Muscle of arm (tissue), 1 donor: ENCODE measurements at regions not wholly inside any gene's neighbourhood (a gene's known extent, or its start where the extent isn't known, plus 50 kb on each side); places are given as distances from the start of the nearest gene placed in this dataset.

Source experiments
- DNase-seq: peaks from one replicate; pipeline ENCODE4 v3.0.0-alpha.2; 2013

DNA sequence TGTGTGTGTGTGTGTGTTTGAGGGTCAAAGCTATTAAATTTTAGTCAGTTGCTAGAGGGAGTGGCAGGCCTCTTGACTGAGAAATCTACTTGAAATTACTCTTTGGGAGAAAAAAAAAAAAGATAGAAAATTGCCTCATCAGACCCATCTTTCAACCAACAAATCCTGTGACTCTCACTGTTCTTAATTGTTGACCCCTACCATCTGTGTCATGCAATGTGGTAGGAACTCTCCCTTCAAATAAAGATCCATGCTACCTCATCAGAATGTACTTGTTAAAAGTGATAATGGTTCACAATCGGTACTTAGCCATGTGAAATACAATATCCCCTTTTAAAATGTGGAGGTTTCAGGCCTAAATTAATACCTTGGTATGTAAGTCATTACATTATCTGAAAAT lies 670.8 kb upstream of the FANCL start:
- no peak for DNase-seq

DNA sequence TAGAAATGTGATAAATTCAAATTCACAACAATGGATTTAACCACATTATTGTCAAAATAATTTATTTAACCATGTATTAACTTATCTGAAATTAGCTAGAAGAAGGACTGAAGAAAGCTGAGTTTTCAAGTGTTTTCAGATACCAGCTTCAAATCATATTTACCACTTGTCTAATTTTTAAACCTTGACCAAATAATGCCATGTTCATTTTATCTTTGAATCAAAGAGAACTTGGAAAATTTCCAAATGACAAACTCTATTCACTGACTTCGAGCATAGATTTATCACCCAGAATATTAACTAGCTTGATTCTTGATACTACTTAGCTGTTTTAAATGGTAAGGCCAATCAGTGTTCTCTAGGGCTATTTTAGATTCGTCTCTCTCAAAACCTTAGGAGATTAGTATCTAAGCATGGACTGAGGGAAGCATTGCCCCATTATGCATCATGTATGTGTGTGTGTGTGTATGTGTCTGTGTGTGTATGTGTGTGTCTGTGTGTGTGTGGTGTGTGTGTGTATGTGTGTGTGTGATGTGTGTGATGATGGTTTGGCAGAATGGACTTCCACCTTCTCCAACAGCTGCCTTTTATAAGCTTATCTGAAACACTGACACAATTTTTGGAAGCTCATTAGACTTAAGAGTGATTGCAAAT lies 667.5 kb upstream of the FANCL start:
- no peak for DNase-seq

DNA sequence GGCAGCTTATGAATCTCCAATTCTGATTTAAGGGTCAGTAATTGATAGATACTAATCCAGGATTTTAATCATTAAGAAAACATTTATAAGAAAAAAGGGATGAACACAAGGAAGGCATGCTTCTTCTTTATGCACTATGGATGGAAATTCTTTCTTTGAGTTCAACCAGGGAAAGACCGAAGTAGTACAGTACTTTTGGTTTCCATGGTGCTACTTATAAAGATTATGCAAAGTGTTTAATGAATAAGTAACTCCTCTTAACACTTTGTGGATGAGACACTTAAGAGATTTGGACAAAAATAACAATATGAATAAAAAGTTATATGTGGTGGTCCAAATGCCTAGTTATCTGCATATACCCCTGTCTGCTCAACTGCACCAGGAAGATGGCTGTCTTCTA lies 666.5 kb upstream of the FANCL start:
- DNase-seq: no peak

DNA sequence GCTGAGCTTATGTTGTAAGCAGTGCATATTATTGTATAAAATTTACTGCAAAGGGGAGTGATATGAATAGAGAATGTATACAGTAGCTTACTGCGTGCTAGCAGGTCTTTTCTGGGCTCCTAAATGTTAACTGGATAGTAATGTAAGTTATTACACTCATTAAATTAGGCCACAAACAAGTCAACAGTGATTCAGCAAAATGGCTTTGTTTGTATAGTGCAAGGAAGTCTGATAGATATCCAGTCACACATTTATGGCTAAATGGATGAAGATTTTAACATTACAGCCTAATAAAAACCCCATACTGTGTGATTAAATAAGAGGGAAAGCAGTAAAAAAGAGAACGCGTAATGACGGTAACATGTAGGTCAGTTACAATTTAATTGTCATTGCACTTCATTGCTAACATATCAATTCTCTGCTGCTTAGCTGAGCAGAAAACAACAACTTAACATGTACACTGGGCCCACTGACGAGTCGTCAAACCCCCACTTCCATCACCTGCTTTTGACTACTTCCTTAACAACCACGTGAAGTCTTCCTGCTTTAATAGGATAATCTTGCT lies 665.0 kb upstream of the FANCL start:
- DNase-seq: no peak

DNA sequence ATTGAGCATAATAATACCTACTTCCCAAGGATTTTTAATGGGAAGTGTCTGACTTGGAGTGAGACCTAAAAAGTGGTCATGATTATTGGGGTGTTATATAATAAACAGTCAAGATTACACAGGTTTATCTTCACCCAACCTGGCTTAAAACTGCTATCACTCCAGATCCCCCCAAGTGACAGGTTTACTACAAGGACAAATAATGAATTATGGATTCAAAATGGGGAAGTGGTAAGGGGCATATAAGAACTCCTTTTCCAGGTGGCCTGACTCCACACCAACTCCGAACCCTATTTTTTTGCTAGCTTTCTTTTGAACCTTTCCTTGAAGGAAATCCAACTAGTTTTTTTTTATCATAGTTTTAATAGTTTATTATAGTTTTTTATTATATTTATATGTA lies 663.0 kb upstream of the FANCL start:
- no peak for DNase-seq

DNA sequence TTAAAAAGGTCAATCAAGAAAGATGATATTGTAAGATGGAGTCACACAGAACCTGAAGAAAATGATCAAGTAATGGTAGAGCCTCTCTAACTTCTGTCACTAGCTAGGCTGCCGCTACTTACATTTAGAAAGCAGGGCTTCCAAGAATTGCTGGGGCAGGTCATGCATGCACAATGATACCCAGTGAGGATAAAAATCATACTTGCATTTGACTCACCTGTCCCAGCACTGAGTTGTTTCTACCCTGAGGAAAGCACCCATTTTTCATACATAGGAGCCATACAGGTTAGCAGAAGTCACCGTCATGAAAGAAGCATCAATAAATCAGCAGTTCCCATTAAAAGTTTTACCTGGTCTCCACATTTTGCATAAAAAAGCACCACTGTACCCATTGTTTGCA lies 662.3 kb upstream of the FANCL start:
- DNase-seq: no peak

DNA sequence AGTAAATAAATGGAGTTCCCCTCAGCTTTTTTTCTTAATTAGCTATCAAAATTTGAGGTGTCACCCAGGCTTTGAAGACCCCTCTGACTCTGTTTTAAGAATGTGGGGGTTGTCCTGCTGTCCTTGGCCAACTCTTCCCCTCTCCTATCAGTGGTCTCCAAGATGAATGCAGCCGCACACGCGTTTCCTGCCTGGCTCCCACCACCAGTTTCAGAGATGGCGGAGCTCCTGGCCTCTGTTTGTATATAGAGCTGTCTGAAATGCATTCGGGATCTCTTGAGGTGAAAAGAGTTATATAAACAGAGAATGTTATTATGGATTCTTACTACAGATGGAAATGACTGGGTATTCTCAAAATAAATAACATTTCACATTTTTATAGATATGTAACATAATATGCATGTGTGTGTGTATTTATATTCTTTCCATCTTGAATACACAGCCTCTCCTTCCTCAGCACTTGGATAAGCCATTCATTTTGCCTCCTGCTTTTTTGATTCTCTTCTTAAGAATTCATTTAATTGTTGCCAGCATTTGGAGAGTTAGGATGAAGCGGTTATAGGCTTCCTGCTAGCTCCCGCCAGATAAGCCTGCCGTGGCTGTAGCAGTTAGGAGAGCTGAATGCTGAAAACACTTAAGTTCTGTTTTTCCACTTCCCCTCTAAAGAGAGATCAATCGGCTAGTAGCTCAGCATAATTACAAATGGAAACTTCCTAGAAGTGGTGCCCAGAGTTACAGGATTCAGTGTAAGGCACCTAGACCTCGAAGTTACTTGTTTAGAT lies 659.3 kb upstream of the FANCL start:
- peak; percentile 33 for DNase-seq

DNA sequence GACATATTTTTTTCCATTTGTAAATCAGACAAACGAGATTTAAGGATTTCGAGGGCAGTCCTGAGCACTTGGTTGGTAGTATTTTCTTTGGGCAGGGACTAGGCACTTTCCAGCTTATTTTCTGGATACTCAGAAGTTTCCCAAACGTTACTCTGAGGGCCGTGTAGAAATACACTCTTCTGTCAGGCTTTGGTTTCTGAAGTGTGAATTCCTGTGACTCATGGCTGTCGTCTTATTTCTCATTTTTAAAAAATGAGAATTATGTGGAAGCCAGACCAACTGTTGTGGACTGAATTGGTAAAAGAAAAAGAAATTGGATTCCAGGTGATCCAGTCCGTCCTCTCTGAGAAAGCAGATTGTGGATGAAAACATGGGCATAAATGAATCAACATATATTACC lies 658.6 kb upstream of the FANCL start:
- DNase-seq: no peak

DNA sequence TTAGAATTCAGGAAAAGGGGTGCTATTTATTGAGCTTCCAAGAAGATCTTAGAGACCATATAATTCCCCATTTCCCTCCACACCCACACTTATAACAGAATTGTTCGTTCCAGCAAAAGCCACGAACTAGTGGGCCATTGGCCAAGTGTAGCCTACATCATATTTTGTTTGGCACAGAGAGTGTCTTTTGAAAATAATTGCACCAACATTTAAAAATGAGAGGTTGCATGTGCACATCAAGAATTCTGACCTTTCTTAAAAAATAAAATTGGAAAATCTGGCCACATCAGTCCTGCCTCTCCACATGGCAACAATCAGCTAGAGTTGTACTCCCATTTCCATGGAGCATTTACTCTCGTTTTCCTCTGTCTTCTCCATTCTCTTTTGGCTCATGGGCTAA lies 655.5 kb upstream of the FANCL start:
- DNase-seq: peak; percentile 34

DNA sequence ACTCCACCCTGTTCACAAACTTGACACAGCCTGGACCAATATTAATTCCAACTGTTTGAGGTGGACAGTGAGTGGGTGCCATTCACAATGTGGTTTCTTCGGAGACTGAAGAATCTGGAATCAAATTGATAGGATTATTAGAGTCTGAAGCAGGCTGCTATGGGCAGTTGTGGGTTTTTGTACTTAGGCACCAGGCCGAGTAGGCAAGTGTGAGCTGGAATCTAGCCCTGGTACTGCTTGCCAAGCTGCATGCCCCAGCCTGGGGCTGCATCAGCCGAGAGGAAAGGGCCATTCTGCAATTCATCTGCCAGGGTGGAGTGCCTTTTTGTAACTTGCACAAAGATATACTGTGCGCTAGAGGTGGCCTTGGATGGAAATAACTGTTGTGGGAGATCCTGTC lies 654.7 kb upstream of the FANCL start:
- DNase-seq: no peak

DNA sequence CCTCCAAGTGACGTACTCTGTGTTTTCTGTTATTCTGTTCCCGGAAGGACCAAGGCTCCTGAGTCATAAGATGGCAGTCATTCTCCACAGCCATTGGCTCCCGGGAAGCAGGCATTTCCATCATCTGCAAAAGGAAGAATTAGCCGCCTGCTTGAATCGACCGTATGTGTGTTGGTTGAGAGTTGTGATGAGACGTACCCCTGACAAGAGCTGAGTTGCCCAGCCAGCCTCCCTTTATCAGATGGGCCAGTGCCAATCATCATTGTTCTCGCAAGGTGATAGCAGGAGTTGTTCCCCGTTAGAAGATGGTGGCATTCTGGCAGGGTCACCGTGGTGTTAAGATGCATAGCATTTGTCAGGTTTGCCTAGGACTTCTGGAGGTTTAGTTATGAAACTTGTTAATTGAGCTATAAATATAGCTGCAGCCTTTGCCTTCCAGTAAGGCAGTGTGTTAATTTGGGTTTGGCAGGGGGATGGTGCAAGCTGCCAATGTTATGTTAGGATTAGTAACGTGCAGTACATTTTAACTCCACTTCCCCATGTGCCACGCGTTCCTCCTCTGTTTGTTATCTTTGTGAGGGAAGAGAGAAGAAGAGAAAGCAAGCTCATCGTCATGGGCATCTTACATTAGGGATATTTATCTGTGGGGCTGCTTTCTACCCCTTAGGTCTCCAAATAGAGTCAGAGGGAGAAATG lies 652.7 kb upstream of the FANCL start:
- DNase-seq: no peak

DNA sequence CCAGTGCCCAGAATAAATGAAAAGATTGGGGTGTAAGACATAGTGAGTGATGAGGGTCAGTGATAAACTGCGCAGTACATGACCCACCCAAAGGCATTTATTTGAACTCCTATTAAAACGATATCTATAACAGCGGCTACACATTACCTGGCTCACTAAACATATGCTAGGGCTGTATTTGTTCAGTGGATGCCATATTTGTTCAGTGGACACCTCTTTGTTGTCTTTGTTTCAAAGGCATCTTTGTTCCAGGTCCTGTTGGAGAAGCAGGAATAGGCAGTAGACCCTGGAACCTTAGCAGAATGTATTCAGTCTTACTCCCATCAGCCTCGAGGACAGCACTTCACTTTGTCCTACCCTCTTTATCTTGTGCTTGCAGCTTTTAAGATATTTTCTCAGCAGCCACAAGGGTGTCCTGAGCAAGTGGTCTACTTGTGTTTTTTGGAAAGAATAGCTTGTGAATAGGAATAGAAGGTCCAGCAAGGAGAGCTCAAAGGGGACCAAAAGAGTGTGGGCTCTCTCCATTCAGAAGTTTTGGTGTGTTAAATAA lies 650.8 kb upstream of the FANCL start:
- no peak for DNase-seq

DNA sequence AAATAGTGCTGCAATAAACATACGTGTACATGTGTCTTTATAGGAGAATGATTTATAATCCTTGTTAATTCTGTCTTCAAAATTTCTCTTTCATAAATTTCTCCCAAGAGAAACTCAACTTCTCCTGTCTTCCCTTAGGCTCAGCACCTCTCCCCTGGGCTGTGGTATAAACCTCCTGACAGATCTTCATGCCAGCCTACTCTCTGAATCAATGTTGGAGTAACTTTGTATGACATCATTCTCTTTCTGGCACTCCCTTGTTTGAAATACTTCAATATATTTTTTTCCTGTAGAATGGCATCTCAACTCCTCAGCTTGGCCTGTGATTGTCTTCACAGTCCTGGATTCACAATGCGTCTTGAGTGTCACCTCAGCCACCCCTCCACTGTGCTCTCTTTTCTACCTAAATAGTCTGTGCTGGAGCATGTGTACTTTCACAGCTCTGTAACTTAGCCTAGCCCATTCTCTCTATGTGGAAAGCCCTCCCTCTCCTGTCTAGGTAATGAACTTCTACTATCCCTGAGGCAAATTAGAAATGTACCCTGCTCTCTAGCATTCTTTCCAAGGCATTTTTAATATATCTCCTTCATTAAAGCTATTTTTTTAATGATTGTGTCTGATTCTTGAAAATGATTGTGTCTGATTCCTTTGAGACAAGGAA lies 649.9 kb upstream of the FANCL start:
- DNase-seq: no peak

DNA sequence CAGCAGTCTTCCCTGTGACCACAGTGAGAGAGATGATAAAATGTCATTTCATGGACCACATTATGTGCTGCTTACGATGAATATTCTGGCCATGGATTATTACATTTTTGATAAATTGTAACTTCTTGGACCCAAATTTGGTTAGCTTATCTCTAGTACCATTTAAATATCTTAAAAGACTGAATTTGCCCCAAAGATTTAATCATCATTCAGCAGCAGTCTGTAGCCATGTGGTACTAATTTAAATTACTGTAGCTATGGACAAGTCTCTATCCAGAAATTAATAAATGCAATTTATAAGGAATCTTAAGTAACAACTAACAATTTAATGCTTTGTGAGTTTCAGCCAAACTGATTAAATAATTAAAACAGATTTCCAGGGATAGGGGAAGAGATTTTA lies 644.9 kb upstream of the FANCL start:
- no peak for DNase-seq

DNA sequence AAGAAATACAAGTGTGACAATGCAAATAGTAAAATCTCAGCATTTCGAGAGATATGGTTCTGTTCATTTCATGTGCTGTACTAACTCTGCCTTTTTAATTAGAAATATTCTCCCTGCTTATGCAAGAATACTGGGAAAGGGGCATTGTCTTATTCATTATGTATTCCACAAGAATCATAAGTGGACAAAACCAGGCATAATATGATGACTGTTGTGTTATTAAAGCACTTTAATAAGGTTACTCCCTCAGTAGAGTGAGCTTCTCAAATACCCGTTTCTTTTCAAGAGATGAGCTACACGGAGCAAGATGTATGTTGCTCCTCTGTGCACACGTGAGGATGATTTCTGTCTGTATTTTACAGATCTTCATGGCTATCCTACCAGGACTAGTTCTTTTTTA lies 638.7 kb upstream of the FANCL start:
- no peak for DNase-seq

DNA sequence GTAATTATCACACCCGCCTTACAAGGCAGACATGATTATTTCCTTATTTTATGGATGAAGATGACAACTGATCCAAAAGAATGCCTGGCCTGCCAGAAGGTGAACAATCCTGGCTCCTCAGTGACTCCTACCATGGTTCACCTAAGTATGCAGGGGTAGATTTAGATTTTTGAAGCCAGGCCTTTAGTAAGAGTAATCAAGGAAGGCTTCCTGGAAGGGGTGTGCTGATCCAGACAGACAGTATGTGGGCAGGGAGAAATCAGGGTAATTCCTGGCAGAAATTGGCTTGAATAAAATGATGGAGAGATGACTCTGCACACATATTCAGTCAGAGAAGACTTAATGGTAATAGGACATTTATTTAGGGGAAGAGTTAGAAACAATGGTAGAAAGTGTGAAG lies 637.7 kb upstream of the FANCL start:
- DNase-seq: no peak

DNA sequence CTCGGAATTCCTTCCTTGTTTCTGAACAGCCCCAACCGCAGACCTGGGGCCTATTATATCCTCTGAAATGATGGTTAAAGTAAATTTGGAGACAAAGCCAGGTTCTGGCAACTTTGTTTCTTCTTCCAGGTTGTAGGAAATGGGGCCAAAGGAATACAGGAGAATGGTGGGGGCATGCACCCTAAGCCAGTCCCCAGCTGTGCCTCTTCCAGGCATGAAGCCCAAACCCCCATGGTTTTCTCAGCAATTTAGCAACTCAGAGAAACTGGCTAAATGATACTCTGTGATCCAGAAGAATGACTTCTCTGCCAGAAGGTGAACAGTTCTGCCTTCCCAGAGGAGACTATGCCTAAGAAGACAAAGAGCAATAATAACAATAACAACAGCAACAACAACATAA lies 635.0 kb upstream of the FANCL start:
- DNase-seq: peak; percentile 26

DNA sequence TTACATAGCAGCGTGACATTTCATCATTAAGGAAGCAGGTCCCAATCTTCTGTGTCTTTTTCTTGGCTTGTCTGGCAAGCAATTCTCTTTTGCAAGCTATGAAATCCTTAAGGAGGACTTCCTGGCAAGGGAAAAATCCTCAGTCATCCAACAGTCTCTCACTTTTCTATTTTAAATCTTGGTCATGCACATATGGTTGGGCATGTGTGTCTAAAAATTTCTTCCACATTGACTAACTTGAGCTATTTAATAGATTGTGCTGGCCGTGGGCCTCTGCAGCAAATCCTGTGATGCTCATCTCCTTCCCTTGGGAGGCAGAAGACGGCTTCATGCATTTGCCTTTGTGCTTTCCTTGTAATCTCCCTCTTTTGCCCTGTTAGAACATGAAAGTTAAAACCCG lies 634.3 kb upstream of the FANCL start:
- peak; percentile 51 for DNase-seq

DNA sequence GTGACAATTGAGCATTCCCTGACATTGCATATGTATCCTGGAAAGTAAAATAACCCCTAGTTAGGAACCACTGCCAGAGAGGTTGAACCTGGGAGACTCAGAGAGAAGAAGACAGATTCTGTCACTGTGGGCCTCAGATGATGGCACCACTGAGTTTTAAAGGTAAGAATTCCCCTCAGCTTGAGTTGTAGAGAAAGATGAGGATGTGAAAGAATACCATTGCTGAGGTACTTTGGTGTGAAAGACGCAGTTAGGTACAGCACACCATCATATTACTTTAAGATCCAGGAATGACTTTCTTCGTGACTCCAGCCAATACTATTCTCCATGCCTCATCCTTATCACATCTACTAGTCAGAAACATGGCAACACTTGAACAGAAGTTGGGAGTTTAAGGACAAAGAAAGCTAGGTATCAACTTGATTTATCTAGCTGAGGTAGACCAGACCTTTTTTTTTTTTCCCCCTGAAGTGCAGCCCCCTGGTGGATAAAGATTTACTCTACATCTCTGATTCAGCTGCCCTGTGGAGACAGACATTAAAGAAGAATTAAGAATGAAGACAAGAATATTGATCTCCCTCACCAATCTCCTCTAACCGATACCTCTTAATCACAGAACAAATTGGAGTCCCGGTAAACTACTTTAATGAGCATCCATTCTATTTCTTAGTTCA lies 630.5 kb upstream of the FANCL start:
- DNase-seq: no peak

DNA sequence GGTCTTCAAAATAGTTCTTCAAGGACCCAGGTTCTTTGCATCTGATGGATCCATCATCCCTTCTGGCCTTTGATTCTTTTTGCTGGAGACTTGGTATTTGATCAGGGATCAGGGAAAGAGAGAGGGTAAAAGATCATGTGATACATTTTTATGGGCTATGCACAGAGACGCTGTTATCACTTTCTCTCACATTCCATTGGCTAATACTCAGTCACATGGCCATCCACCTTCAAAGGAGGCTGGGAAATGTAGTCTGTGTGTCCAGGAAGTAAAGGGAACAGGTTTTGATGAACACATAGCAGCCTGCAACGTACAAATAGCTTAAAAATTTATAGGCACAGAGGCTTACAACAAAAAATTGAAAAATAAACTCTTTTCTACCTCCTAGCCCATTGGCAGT lies 629.6 kb upstream of the FANCL start:
- no peak for DNase-seq

DNA sequence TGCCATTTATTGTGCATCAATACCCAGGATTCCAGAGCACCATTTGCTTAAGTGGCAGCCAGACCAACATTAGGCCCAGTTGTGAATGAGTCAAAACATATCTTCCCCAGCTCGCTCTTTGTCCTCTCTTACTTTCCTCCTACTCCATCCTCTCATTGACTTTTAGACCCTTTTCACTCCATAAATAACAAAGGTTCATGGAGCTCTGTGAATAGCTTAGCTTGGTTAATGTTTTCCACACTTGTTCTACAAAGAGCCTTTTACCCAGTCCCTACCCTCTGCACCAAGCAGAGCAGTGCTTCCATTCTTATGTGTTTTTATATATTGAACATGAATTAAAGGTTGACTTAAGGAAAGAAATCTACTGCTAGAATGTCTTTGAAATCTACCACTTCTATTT lies 625.8 kb upstream of the FANCL start:
- no peak for DNase-seq

DNA sequence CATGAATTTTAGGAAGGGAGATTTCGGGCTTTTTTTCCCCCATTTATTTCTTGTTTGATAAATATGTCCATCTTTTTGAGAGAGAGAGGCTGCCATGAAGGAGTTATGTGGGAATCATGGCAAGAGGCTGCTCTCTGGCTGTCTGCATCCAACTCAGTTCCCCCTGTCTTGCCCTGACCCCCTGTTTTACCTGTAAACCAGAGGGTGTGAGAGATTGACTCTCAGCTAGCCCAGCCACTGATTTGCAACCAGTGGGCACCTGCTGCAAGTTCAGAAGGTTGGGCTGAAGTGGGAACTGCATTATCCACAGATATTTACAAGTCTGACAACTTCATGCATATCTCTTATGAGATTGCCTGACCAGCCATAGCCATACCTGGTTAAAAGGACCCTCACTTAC lies 625.4 kb upstream of the FANCL start:
- DNase-seq: no peak
